HUES64 (cell line): ENCODE measurements at regions not wholly inside any gene's neighbourhood (a gene's known extent, or its start where the extent isn't known, plus 50 kb on each side); places are given as distances from the start of the nearest gene placed in this dataset.

Source experiments
- H3K27ac ChIP-seq: 2 replicates; pipeline ENCODE4 v1.7.0; 2013; ENCODE audit warnings: low read depth, low read length, inconsistent platforms
- H3K27me3 ChIP-seq: 2 replicates; pipeline ENCODE4 v1.6.1; 2013; ENCODE audit warnings: mild to moderate bottlenecking, low read length; ENCODE audit not compliant: insufficient read depth
- H3K36me3 ChIP-seq: 2 replicates; pipeline ENCODE4 v1.6.1; 2013; ENCODE audit warnings: mild to moderate bottlenecking, low read length; ENCODE audit not compliant: insufficient read depth
- H3K4me1 ChIP-seq: 2 replicates; pipeline ENCODE4 v1.6.1; 2013; ENCODE audit warnings: mild to moderate bottlenecking, low read length, moderate library complexity; ENCODE audit not compliant: insufficient read depth
- H3K4me3 ChIP-seq: 2 replicates; pipeline ENCODE4 v1.5.1; 2013; ENCODE audit warnings: mild to moderate bottlenecking, low read length, moderate library complexity
- H3K9ac ChIP-seq: 2 replicates; pipeline ENCODE4 v1.6.1; 2013; ENCODE audit warnings: mild to moderate bottlenecking, low read depth, low read length
- H3K9me3 ChIP-seq: 2 replicates; pipeline ENCODE4 v1.6.1; 2013; ENCODE audit warnings: low read depth, low read length; ENCODE audit not compliant: insufficient read depth
- WGBS: fragments of 150-250, 120-280 bp; methylation state at CpG from one replicate; pipeline ENCODE4 v1.1.7; 2013; ENCODE audit warnings: missing lambda C conversion rate; 5-methylcytosine and 5-hydroxymethylcytosine counted together

DNA sequence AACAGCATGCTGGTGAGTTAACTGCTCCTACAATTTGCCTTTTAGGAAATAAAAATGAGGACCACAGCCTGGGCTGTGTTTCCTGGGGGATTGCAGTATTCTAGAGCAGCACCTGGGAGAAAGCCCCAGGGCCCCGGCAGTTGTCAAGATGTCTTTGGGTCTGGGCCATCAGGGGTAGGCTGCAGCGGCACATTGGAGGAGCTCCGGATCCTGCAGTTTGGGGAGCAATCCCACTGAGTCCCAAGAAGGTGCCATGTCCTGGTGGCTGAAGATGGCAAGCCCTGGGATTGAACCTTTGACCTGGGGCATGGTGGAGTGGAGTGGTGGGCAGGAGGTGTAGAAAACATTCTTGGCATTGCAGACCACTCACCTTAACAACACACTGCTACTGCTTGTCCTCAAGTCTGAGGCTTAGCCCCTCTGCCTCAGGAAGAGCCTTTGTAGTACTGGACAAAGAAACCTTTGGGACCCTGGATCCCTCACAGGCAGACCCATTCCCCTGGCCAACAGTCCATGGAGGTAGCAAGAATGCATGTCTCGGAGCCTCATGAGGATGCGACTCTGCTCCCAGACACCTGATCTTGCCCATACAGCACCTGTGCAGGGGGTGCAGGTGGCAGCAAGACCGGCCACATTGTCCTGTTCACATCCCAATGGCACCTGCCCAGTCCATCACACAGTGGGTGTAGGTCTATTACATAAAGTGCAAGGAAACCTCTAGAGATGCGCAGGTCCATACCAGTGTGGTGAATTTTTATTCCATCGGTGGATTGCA, 159.1 kb upstream of the IRX2 start:
- WGBS = 96% methylated on average over 6 of the region's 8 CpGs
- Histone ChIP-seq H3K9me3 (no peaks in the 10 kb centered on the region), H3K27ac (no peak overlapping the region), H3K4me3 (no peak overlapping the region), H3K27me3 (peaks cover 25% of the 10 kb centered on the region), H3K36me3 (no peaks in the 10 kb centered on the region), H3K4me1 (peaks cover 15% of the 10 kb centered on the region), H3K9ac (no peak overlapping the region)

DNA sequence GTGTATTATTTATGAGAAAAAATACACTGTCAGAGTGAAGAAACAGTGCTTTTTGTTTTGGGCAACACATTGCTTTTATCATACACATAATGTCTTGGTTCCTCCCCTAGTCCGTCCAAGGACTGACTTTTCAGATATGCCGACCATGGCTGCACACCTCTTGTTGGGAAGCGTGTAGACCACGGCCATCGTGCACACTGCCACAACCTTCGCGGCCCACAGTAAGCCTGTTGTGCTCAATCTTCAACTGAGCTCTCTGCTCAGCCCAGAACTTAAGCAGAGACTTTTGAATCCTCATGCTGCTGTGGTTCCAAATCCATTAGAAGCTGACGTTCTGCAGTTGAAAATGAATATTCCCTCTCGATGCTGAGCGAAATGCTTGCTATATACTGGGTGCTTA, 157.6 kb upstream of the IRX2 start:
- WGBS = 94% methylated on average over 10 of the region's 10 CpGs

DNA sequence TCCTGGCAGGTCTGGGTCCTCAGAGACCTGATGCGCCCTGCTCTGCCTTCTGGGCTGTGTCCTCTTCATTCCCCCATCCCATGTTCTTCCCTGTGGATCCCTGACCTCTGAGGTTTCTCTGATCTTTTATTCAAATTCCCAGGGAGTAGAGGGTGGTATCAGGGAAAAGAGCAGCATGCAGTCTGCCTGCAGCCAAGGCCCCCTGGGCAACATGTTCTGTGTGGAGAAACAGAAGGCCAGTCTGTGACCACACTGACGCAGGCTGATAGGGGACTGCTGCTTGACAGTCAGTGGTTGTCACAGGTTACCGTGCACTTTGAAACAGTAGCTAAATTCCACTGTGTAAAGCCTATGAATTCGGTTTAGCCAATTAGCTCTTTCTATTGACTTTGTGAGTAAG, 156.6 kb upstream of the IRX2 start:
- H3K27ac ChIP-seq = no peak overlapping the region
- peaks cover 4% of the 10 kb centered on the region; the same call in 1 of the 2 replicates for H3K27me3 ChIP-seq
- H3K9ac ChIP-seq = no peak overlapping the region
- no peaks in the 10 kb centered on the region for H3K36me3 ChIP-seq
- 87% methylated on average over 4 of the region's 4 CpGs for WGBS
- 0 out of 2 replicates have a peak, but pooled peaks cover 3% of the 10 kb centered on the region for H3K4me1 ChIP-seq
- no peaks in the 10 kb centered on the region for H3K9me3 ChIP-seq
- no peak overlapping the region for H3K4me3 ChIP-seq

More for the DNA sequence above, 157.6 kb upstream of the IRX2 start:
- Histone ChIP-seq H3K36me3 (no peaks in the 10 kb centered on the region), H3K27ac (no peak overlapping the region), H3K4me1 (0 out of 2 replicates have a peak, but pooled peaks cover 3% of the 10 kb centered on the region), H3K9ac (no peak overlapping the region), H3K27me3 (peaks cover 14% of the 10 kb centered on the region), H3K9me3 (no peaks in the 10 kb centered on the region), H3K4me3 (no peak overlapping the region)

DNA sequence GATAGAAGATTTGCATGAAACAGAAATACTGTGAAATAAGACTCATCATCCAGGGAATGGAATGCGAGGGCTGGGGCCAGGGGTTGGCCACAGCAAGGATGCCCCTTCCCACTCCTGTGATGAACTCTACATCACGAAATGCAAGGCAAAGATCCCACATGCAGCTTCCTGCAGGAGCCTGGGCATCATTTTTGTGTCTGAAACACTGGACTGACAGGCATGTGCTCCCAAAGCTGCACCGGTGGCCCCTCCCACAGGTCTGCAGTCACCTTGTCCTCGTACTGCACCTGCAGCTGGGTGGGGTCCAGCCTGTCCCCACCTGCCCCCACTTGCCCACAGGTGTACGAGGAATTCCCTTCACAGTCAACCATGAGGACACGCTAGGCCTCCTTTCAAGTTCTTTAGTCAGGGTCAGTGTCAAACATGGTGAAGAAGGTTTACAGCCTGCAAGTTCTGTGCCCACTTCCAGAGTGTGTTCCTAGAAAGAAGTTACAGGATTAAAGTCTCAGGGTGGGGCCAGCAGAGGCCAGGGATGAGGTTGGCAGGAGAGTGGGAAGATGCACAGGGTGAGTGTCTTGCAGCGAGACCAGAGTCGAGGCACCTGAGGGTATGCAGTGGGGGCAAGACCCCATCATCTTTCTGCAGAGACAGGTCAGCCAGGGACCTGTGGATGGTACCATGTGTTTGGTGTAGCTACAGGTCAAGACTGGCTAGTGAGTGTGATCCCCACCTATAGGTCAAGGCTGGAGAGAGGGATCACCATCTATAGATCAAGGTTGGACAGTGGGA, 155.0 kb upstream of the IRX2 start:
- no peaks in the 10 kb centered on the region for H3K9me3 ChIP-seq
- 95% methylated on average over 8 of the region's 8 CpGs for WGBS
- no peak overlapping the region for H3K9ac ChIP-seq
- 0 out of 2 replicates have a peak, but pooled peaks cover 3% of the 10 kb centered on the region for H3K4me1 ChIP-seq
- H3K4me3 ChIP-seq = no peak overlapping the region
- no peak overlapping the region for H3K27ac ChIP-seq
- no peaks in the 10 kb centered on the region for H3K27me3 ChIP-seq
- H3K36me3 ChIP-seq = no peaks in the 10 kb centered on the region

DNA sequence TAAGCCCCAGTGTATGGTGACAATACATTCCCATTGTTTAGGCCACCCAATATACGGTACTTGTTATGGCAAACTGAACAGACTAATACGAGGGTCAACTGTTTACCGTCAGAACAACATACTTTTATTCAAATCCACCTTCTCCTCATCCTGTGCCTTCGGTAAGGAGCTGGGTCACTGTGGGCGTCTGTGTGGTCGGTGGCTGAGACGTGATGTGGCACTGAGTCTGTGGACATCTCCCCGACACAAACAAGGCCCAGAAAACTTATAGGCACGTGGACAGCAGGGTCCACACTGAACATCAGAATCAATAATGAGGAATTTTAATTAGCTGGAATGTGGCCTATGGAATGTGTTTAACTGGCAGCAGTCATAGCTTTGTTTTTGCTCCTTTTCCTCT, 154.3 kb upstream of the IRX2 start:
- H3K9me3 ChIP-seq = no peaks in the 10 kb centered on the region
- 92% methylated on average over 9 of the region's 9 CpGs for WGBS

DNA sequence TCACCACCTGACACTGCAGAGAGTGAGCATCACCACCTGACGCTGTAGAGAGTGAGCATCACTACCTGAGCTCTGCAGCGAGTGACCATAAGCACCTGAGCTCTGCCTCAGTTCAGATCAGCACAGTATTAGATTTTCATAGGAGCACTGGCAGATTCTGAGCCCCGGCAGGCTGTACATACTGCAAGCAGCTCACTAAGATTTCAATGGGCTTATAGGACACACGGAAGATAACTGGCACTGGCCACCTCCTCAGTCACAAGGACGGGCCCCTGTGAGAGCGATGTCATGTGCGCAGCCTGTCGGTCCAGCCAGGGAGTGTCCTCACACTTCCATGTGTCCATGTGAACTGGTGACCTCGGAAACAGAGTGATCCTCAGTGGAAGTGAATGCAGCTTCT, 153.5 kb upstream of the IRX2 start:
- Histone ChIP-seq H3K4me3 (no peak overlapping the region), H3K4me1 (0 out of 2 replicates have a peak, but pooled peaks cover 3% of the 10 kb centered on the region), H3K27ac (no peak overlapping the region), H3K27me3 (no peaks in the 10 kb centered on the region), H3K36me3 (no peaks in the 10 kb centered on the region), H3K9me3 (no peaks in the 10 kb centered on the region), H3K9ac (no peak overlapping the region)
- WGBS = 89% methylated on average over 9 of the region's 9 CpGs

More for the DNA sequence above, 154.3 kb upstream of the IRX2 start:
- H3K27ac ChIP-seq = no peak overlapping the region
- H3K4me1 ChIP-seq = 0 out of 2 replicates have a peak, but pooled peaks cover 3% of the 10 kb centered on the region
- no peaks in the 10 kb centered on the region for H3K36me3 ChIP-seq
- H3K27me3 ChIP-seq = no peaks in the 10 kb centered on the region
- H3K4me3 ChIP-seq = no peak overlapping the region
- H3K9ac ChIP-seq = no peak overlapping the region

DNA sequence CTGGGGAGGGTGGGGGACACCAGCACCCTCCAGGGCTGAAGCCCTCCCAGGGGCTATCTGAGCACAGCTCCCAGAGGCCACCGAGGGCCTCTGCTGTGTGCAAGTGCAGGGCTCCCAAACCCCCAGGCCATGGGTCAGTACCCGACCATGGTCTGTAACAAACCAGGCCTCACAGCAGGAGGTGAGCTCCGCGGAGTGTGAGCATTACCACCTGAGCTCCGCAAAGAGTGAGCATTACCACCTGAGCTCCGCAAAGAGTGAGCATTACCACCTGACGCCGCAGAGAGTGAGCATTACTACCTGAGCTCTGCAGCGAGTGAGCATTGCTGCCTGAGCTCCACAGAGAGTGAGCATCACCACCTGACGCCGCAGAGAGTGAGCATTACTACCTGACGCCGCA, 152.9 kb upstream of the IRX2 start:
- H3K9me3 ChIP-seq = no peaks in the 10 kb centered on the region
- no peaks in the 10 kb centered on the region for H3K27me3 ChIP-seq
- no peaks in the 10 kb centered on the region for H3K4me1 ChIP-seq
- no peaks in the 10 kb centered on the region for H3K36me3 ChIP-seq
- WGBS = 86% methylated on average over 13 of the region's 13 CpGs
- H3K27ac ChIP-seq = no peak overlapping the region
- H3K4me3 ChIP-seq = no peak overlapping the region
- no peak overlapping the region for H3K9ac ChIP-seq

DNA sequence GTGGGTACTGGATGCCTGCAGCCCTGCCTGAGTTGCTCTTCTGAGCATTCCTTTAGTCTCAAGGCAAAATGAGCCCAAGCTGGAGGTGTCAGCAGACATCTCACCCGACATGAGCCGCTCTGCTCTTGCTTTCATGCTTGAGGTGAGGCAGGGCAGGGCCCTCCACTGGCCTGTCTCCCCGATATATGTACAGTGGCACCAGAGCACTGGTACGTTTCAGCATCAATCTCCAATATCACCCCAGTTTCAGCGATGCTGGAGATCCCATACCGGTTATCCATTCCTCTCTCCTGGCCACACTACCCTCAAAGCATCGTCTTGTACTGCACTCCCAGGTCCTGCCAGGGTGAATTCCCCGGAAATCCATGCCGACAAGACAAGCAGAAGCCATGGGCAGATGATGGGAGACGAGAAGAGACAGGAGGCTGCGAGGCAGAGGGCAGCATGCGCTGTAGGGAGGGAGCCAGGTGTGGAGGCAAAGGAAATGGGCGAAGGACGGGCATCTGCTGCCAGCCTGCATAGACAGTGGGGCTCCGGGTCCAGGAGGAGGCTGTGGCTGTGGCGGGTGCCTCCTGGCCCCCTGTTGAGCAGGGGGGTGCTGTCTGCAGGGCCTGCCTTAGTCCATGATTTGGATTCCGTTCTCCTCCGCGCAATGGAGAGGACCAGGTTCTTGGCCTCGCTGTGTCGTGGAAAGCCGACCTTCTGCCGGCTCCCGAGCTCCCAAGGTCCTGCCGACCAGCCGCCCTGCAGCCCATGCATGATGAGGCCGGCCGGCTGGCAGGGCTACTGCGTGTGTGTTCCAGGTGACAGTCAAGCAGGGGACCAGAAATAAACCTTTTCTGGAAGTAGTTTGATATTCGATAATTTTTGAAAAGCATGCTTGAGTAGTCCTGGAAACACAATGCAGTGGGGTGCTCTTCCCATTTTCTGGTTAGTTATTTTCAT, 152.2 kb upstream of the IRX2 start:
- no peaks in the 10 kb centered on the region for H3K36me3 ChIP-seq
- H3K27me3 ChIP-seq = no peaks in the 10 kb centered on the region
- H3K9me3 ChIP-seq = no peaks in the 10 kb centered on the region
- H3K4me3 ChIP-seq = no peak overlapping the region
- no peak overlapping the region for H3K27ac ChIP-seq
- no peak overlapping the region for H3K9ac ChIP-seq
- H3K4me1 ChIP-seq = no peaks in the 10 kb centered on the region
- 94% methylated on average over 30 of the region's 30 CpGs for WGBS

DNA sequence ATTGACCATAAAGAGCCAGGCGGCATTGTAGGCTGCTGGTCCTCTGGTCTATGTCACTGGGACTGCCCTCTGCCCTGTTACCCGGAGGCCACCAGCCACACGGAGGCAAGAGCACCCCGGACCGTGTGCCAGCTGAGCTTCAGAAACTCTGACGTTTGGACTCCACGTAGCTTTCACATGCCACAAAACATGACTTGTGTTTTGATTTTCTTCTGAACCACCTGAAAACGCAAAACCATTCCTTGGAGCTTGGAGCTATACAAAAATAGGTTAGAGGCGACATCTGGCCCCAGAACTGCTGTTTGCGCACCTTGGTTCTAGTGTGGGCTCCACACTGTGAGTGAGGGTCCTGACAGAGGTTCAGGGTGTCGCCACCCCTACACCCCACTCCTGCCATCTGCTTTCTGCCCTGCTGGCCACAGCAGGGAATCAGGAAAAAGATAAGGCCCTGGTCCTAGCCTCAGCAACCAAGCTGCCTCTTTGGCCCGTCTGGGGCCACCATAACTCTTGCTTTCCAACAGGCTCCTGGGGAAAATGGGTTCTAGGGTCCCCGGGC, 151.3 kb upstream of the IRX2 start:
- no peak overlapping the region for H3K27ac ChIP-seq
- H3K36me3 ChIP-seq = no peaks in the 10 kb centered on the region
- no peaks in the 10 kb centered on the region for H3K27me3 ChIP-seq
- WGBS = 94% methylated on average over 13 of the region's 13 CpGs
- H3K4me1 ChIP-seq = no peaks in the 10 kb centered on the region
- no peak overlapping the region for H3K4me3 ChIP-seq
- H3K9ac ChIP-seq = no peak overlapping the region
- H3K9me3 ChIP-seq = no peaks in the 10 kb centered on the region

DNA sequence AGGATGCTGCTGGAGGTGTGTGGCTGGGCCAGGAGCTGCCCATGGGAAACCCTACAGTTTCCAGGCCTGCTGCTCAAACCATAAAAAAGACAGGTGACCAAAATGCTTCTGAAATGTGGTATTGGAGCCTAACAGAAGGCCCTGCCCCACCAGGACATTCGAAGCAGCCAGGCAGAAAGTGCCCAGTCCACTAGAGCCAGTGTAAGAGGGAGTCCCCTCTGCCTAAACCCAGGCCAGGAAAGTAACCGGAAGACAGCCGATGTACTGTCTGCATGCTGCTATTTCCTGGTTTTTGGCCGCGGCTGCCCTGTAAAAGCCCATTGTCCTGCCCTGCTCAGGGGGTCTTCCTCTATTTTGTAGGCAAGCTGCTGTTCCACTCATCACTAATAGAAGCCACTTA, 150.7 kb upstream of the IRX2 start:
- Histone ChIP-seq H3K9ac (no peak overlapping the region), H3K36me3 (no peaks in the 10 kb centered on the region), H3K27ac (no peak overlapping the region), H3K9me3 (no peaks in the 10 kb centered on the region), H3K4me1 (no peaks in the 10 kb centered on the region), H3K27me3 (no peaks in the 10 kb centered on the region), H3K4me3 (no peak overlapping the region)
- WGBS = 88% methylated on average over 5 of the region's 5 CpGs
